GM12878 (cell line): ENCODE measurements at regions not wholly inside any gene's neighbourhood (a gene's known extent, or its start where the extent isn't known, plus 50 kb on each side); places are given as distances from the start of the nearest gene placed in this dataset.

Experiments used
- ATAC-seq: fragments of 200-7000 bp; cut with Tn5 transposase; 3 replicates; pipeline ENCODE4 v1.9.1; 2020; ENCODE audit warnings: mild to moderate bottlenecking, moderate library complexity
- BruUV-seq: library from RNA; stranded (reverse); fragments of 400-500 nt; replicated peaks from 2 replicates; lab custom pipeline; 2021; lab: Mats Ljungman, UMichigan
- CTCF ChIA-PET: fragments of 300-600 bp; sonication (Branson Sonifier 250); formaldehyde crosslinking; extraction: SDS; loops from one replicate; lab custom pipeline; 2021; ENCODE audit warnings: inconsistent platforms; lab: Yijun Ruan, JAX
- POLR2A ChIA-PET: fragments of 350-600 bp; formaldehyde crosslinking; extraction: SDS; loops from one replicate; lab custom pipeline; 2021; ENCODE audit warnings: inconsistent platforms; lab: Charles Lee
- RAD21 ChIA-PET: fragments of 300-600 bp; sonication (Branson Sonifier 250); formaldehyde crosslinking; loops from one replicate; lab custom pipeline; 2023; ENCODE audit warnings: antibody characterized with exemption; ENCODE audit not compliant: unreplicated experiment; lab: Charles Lee
- SMC1A ChIA-PET: fragments of 300-600 bp; sonication (Branson Sonifier 250); formaldehyde crosslinking; loops from one replicate; lab custom pipeline; 2023; ENCODE audit not compliant: unreplicated experiment, uncharacterized antibody; lab: Charles Lee
- DNase-seq: peaks from one replicate; pipeline ENCODE4 v3.0.0-alpha.2; 2011; ENCODE audit warnings: low read depth, low spot score
- FAIRE-seq: peaks from 3 replicates; lab custom pipeline; 2011; peaks lifted over from hg19 to GRCh38; lab: Jason Lieb, UNC
- H2AFZ ChIP-seq: 2 replicates; pipeline ENCODE4 v1.6.0; 2011; ENCODE audit warnings: low read depth, low read length, control low read depth; ENCODE audit not compliant: control insufficient read depth
- H3K27ac ChIP-seq: 2 replicates; pipeline ENCODE4 v1.5.1; 2011; ENCODE audit warnings: control low read depth; ENCODE audit not compliant: control insufficient read depth, insufficient read depth
- H3K27me3 ChIP-seq, 2 experiments: replicated peaks in 1 of 2; 2 replicates each; pipeline versions ENCODE4 v1.6.0 to v1.6.1; 2011; ENCODE audit warnings: low read length in 1 of 2; ENCODE audit not compliant: control insufficient read depth in 2 of 2, insufficient read depth in 2 of 2
- H3K36me3 ChIP-seq, 2 experiments: 2 replicates each; pipeline ENCODE4 v1.5.1; 2011; ENCODE audit warnings: low read length in 1 of 2; ENCODE audit not compliant: control insufficient read depth in 2 of 2, insufficient read depth in 2 of 2
- H3K4me1 ChIP-seq: 2 replicates; pipeline ENCODE4 v1.6.1; 2011; ENCODE audit warnings: mild to moderate bottlenecking, low read length, moderate library complexity, mixed read lengths; ENCODE audit not compliant: control insufficient read depth, insufficient read depth
- H3K4me2 ChIP-seq: 2 replicates; pipeline ENCODE4 v1.6.0; 2011; ENCODE audit warnings: control low read depth; ENCODE audit not compliant: control insufficient read depth, insufficient read depth
- H3K4me3 ChIP-seq: fragments of 200-600 bp; sonication (generic); 2 replicates; pipeline ENCODE4 v1.5.1; 2016
- H3K79me2 ChIP-seq: 2 replicates; pipeline ENCODE4 v1.6.0; 2011; ENCODE audit warnings: low read length; ENCODE audit not compliant: control insufficient read depth, insufficient read depth
- H3K9ac ChIP-seq: 2 replicates; pipeline ENCODE4 v1.8.0; 2011; ENCODE audit warnings: low read length, control low read depth, mixed read lengths; ENCODE audit not compliant: control insufficient read depth, insufficient read depth
- H3K9me3 ChIP-seq: replicated peaks from 3 replicates; pipeline ENCODE4 v1.5.1; 2011; ENCODE audit warnings: mild to moderate bottlenecking, low read length; ENCODE audit not compliant: control insufficient read depth, insufficient read depth
- H4K20me1 ChIP-seq: 2 replicates; pipeline ENCODE4 v1.6.0; 2011; ENCODE audit not compliant: control insufficient read depth, insufficient read depth
- CHD2 ChIP-seq: IDR thresholded peaks from 2 replicates; pipeline ENCODE4 v1.6.1; 2011; ENCODE audit warnings: low read depth, low read length, improper control_type of control experiment, borderline replicate concordance
- HCFC1 ChIP-seq: fragments of 150-350 bp; IDR thresholded peaks from 2 replicates; pipeline ENCODE4 v1.6.1; 2014; ENCODE audit warnings: low read length
- HDAC2 ChIP-seq: fragments of 200-600 bp; sonication (generic); IDR thresholded peaks from 2 replicates; pipeline ENCODE4 v1.6.1; 2017
- IKZF1 ChIP-seq: fragments of 450-650 bp; conservative IDR thresholded peaks from 2 replicates; pipeline ENCODE4 v1.6.1; 2017; ENCODE audit warnings: antibody characterized with exemption, mild to moderate bottlenecking
- PAX5 ChIP-seq: IDR thresholded peaks from 2 replicates; pipeline ENCODE4 v1.6.1; 2011; ENCODE audit warnings: low read depth, low read length, borderline replicate concordance
- RUNX3 ChIP-seq: IDR thresholded peaks from 2 replicates; pipeline ENCODE4 v1.6.1; 2012; ENCODE audit warnings: low read length, inconsistent platforms
- TBL1XR1 ChIP-seq: IDR thresholded peaks from 2 replicates; pipeline ENCODE4 v1.6.1; 2012; ENCODE audit warnings: low read depth, low read length, improper control_type of control experiment
- ZNF24 ChIP-seq: fragments of 450-650 bp; IDR thresholded peaks from 2 replicates; pipeline ENCODE4 v1.6.1; 2017; ENCODE audit warnings: antibody characterized with exemption, mild to moderate bottlenecking
- ZNF622 ChIP-seq: fragments of 450-650 bp; IDR thresholded peaks from 2 replicates; pipeline ENCODE4 v1.6.1; 2017; ENCODE audit warnings: mild to moderate bottlenecking, inconsistent platforms
- WGBS: methylation state at CpG from one replicate; pipeline ENCODE4 v1.1.6; 2016; ENCODE audit warnings: low lambda C conversion rate; ENCODE audit not compliant: insufficient replicate concordance, insufficient coverage; ENCODE audit errors: missing lambda C conversion rate; 5-methylcytosine and 5-hydroxymethylcytosine counted together
- in situ Hi-C: fragments of 300-500 bp; cut with MboI; formaldehyde crosslinking; loops from 9 replicates; pipeline ENCODE4 v1.14.3; 2018; ENCODE audit warnings: mixed read lengths
- intact Hi-C: fragments of 100-400 bp; cut with micrococcal nuclease; formaldehyde crosslinking; loops from one replicate; pipeline ENCODE4 v1.14.2; 2022; ENCODE audit not compliant: unreplicated experiment

DNA sequence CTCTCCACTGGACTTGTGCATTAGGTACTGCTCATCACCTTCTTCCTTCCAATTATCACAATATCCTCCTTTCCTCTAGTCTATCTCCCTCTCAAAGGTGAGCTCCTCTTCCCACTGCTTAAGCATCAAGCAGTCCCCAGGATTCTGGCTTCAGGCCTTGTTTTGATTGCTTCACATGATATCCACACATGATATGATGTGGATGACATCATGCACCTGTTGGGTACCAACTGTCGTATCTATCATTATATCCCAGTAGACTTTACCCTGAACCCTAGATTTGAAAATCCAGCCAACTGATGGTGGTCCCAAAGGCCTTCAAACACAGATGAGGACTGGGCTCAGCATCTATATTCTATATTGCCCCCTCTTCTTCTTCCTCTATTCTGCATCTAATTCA, 104.9 kb downstream of the MFSD1 start:
- ChIA-PET POLR2A (no interaction called here), SMC1A (no interaction called here), CTCF (no interaction called here), RAD21 (no interaction called here)
- no peak overlapping the region for H3K4me3 ChIP-seq
- FAIRE-seq: no peak
- no peak for ATAC-seq
- intact Hi-C loops (no loop called here), in situ Hi-C loops (no loop called here)
- no TSS peak for BruUV-seq
- no peak overlapping the region for H3K27ac ChIP-seq
- WGBS: 78% methylated on average over 1 of the region's 1 CpG
- H3K27me3 ChIP-seq: no peaks in the 10 kb centered on the region; a peak in 1 of 4 replicates
- no peak overlapping the region for H3K9ac ChIP-seq
- no peaks in the 10 kb centered on the region for H4K20me1 ChIP-seq
- no peaks in the 10 kb centered on the region for H3K9me3 ChIP-seq
- DNase-seq: no peak
- H2AFZ ChIP-seq: no peak overlapping the region
- TF ChIP-seq TBL1XR1 (no peak), RUNX3 (no peak), ZNF24 (no peak), HDAC2 (no peak), CHD2 (no peak)
- H3K4me1 ChIP-seq: no peaks in the 10 kb centered on the region
- no peaks in the 10 kb centered on the region for H3K79me2 ChIP-seq
- no peak overlapping the region for H3K4me2 ChIP-seq
- no peaks in the 10 kb centered on the region for H3K36me3 ChIP-seq

DNA sequence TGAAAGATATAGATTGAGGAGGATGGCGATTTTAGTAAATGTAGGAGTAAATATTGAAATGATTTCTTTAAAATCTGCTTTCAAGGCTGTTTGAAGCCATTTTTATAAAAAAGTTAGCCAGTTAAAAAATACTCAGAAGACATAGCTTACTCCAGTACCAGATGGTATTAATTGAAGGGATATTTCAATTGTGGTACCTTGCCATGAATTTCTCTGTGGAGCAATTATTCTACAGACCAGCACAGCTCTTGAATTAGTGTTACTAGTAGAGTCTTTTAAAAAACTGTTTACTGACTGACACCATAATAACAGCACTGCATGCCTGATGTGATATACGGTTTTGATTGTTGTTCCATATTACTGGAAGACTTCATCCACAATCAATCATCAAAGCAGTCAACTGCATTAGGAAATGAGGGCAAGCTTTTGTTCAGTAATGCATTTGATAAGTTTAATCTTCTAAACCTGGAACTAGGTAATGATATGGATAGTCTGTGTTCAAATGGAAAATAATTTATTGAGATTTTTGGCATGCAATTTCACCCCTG, 106.4 kb downstream of the MFSD1 start:
- Histone ChIP-seq H3K4me3 (no peak overlapping the region), H3K27me3 (no peaks in the 10 kb centered on the region; a peak in 1 of 4 replicates), H3K4me2 (no peak overlapping the region), H3K27ac (no peak overlapping the region), H3K9me3 (no peaks in the 10 kb centered on the region), H3K9ac (no peak overlapping the region), H4K20me1 (no peaks in the 10 kb centered on the region), H3K36me3 (no peaks in the 10 kb centered on the region), H3K79me2 (no peaks in the 10 kb centered on the region), H3K4me1 (no peaks in the 10 kb centered on the region), H2AFZ (no peak overlapping the region)
- ChIA-PET SMC1A (interaction anchor here (0.8 kb wide), 1 partner anchor 12 kb away, joined by 3 read pairs; no protein-coding TSS in a partner anchor), POLR2A (no interaction called here), CTCF (no interaction called here), RAD21 (no interaction called here)
- 38% methylated on average over 2 of the region's 2 CpGs for WGBS
- intact Hi-C loops: no loop called here
- in situ Hi-C loops: no loop called here
- ATAC-seq (no peak), DNase-seq (no peak), FAIRE-seq (no peak)
- TF ChIP-seq HCFC1 (no peak), PAX5 (no peak), ZNF622 (no peak), IKZF1 (no peak)
- BruUV-seq: no TSS peak
